Hematopoietic multipotent progenitor cell treated with erythropoietin and hydrocortisone succinate and interleukin-3 and kit ligand, for 4 days (in vitro differentiated cells): ENCODE measurements at regions not wholly inside any gene's neighbourhood (a gene's known extent, or its start where the extent isn't known, plus 50 kb on each side); places are given as distances from the start of the nearest gene placed in this dataset.
"Not testable (repeated sequence)": the region's sequence is repeated elsewhere in the genome, so short reads cannot be mapped to it uniquely, and the experiment has no call there.

Experiments used
- DNase-seq: peaks from one replicate; pipeline ENCODE4 v3.0.0-alpha.2; 2015

DNA sequence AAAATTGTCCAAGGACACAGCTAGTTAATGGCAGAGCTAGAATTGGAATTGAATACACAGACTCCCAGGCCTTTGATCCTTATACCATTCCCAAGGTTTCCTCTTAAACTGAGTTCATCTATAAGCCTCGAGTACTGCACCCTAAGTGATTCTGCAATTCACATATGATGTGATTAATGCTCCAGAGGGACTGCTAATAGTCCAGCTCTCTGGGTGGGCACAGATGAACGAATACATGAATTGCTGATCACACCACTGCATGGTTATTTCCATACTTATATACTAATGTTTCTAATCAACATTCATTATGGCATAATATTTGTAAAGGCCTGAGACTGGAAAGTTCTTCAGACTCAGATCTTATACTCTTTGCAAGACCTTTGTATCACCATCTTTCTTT, 101.8 kb downstream of the NUFIP1 start:
- DNase-seq = no peak

DNA sequence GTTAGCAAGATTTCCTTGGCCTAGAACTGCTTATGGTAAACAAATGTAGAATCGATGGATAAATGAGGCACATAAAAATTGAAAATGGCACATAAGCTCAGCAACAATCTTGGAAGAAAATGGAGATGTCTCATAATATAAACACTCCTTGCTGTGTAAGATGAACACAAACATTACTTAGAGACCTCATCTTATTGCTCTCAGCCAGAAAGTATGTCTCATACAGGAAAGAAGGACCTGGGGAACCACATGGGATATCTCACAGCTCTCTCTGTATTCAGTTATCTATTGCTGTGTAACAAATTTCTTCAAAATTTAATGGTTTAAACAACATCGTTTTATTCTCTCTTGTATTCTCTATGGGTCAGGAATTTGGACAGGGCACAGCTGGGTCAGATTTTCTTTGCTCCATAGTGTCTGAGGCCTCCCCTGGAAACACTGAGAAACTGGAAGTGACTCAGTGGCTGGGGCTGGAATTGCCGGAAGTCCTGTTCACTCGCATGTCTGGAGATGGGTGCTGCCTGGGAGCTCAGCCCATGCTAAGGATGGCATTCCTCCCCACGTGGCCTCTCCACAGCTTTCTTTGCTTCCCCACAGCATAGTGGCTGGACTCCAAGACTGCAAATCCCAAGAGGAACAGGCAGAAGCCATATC, 105.1 kb downstream of the NUFIP1 start:
- no peak for DNase-seq

DNA sequence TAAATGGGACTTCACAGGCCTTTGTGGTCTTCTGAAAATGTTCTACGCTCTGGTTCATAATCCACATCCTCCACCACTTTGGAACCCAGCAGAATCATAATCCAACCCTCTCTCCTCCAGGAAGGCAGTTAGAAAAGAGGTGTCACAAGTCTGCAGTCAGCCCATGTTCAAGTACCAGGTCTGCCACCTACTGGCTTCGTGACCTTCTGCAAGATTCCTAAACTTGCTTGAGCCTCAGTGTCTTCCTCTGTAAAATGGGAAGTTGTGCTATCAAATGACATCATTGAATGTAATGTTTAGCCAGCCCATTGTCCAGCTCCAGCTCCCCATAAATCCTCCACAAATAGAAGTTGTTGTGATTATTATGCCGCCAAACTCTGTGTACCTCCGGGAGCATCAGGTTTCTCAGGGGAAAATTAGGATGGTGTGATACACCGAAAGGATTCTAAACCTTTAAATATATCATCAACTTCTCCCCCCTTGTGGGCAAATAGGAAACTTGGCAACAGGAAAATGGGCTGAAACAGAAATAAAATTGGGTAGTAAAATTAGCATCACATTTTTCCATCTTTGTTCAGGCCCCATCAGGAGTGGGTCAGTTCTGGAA, 109.7 kb downstream of the NUFIP1 start:
- DNase-seq = peak; percentile 69

DNA sequence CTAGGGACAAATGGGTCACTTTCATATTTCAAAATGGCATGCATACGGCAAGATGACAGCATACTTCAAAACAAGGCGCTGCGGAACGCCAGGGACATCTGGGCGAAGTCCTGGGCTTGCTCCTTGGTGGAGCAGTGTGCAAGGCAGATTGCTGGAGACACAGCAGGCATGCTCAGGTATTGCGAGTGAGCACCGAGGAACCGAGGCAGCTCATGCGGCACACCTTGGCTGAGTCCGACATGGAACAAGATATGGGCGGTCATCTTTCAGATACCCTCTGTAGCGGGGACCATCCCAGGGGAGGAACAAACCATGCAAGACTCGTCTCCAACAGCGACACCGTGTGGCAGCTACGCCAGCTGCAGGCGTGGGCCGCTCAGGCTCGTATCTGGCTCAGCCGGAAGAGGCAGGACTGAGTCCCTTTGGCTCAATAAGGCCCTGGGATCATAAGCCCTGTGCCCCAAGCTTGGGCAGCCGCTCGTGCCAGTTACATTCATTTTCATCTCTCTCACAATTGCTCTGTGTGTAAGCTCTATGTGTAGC, 112.4 kb downstream of the NUFIP1 start:
- peak; percentile 15 for DNase-seq

DNA sequence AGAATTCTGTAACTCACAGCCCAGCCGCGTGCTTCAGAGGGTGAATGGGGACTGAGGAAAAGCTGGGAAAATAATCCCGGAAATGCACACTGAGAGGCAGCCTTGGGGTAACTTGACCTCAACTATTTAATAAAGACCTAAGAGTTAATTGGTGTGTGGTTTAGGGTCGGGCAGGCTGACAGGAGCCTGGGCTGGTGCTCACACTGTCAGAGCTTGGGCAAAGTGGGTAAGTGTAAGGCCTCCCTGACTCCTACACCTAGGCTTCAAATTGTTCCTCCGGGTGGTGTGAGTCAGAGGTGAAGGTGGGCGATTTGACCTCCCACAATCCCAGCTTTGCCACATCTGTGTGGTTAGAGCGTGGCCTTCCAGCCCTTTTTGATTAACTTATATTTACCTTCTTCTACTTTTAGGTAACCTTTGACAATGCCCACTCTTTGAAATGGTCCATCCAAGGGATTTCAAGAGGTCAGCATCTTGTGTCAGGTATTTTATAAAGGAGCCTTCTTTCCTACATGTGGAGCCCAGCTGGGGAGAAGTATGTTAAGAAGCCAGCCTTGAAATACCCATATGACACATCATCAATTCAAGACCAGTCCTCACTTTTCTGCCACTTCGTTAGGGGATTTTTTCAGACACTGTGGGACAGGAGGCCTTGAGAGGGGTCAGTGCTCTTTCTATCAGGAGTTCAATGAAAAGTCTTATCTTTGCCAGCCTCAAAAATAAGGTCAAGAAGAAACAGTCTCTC, 114.2 kb downstream of the NUFIP1 start:
- DNase-seq = no peak

DNA sequence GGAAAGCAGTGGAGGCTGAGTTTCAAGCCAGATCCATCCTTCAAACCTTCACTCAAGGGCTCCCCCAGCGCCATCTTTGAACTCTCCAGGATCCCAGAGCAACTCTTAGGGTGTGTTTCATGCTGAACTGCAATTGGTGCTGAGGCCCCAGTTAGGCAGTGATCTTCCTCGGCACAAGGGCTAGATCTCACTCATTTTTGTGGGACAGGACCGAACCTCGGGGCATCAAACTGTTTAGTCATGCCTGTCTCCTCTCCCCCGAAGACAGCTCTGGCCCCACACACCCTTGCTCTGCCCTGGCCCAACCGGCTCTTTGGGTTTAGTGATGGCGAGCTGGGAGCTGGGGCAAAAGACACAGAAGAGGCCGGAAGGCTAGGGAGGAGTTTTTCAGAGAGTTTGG, 115.1 kb downstream of the NUFIP1 start:
- DNase-seq = no peak

DNA sequence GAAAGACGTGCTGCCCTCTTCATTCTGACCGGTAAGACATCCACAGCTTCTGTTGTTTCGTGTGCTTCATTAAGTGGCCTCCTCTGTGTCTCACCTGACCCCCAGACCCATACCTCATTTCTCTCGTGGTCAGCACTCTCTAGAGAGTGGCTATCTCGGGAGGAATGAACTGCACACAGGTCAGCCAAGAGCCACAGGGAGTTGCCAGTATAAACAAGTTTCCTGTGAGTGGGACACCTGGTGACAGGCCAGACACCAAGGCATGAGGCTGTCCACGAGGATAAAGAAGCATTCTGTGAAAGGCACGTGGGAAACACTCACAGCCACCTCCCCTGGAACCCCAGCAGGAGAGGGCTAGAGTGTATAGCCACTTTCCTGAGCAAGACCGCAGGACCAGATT, 115.8 kb downstream of the NUFIP1 start:
- DNase-seq = no peak

DNA sequence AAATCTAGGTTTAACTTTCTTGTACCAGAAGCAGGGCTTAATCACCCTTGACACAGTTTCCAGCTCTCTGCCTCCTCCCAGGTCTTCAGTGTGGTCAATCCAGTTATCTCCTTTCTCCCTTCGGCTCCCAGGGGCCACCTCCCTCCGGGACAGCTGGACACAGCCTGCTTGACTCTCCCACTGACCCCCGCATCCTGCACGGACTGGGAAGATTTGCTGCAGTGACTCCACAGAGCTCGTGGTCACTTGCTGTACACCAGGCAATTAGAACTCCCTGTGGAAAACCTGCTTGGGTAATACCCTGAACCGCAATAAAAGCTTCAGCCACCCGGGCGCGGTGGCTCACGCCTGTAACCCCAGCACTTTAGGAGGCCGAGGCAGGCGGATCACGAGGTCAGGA, 116.5 kb downstream of the NUFIP1 start:
- no peak for DNase-seq

DNA sequence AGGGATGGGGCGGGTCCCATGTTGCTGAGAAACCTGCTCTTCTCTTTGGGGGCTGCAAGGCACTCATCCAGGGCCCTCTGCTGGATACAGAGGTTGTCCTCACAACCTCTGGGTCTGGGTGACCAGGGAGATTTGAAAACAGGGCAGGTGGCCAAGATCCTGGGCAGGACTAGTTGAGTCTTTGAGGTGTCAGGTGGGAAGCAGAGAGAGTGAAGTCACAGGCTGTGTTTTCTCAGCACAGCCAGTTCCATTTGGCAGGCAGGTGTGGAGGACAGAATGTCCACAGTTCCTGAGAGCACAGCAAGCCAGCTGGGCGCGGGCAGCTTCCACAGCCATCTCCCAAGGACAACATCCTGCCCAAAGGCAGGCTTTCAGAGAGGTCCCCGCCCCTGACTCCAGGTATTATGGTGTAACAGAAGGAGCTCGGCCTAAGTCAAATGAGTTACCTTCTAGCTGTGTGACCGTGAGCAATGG, 118.8 kb downstream of the NUFIP1 start:
- peak; percentile 11 for DNase-seq

DNA sequence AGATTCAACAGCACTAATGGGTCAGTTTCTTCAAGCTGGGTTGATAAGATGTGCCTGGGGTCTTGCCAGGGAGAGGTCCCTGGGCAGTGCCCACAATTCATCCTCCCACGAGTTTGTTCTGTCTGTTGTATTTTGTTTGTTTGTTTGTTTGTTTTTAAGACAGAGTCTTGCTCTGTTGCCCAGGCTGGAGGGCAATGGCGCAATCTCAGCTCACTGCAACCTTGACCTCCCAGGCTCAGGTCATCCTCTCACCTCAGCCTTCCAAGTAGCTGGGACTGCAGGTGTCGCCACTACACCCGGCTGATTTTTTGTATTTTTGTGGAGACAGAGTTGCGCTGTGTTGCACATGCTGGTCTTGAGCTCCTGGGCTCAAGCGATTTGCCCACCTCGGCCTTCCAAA, 120.1 kb downstream of the NUFIP1 start:
- DNase-seq = no peak

DNA sequence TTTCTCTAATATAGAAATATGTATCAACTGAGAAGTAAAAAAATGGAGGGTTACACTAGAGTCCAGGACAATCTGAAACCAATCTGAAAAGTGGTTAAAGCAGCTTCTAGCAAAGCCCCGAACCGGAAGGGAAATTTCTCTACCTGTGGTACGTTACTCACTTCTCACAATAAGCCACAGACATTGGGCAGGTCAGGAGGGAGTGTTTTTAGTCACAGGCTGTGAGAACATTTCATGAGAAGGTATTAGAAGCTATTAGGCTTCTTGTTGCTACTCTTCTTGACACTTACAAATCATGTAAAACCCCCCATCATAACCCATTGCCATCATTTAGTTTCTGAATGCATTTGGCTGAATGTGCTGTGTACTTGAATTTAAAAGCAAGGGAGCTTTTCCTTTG, 120.9 kb downstream of the NUFIP1 start:
- no peak for DNase-seq

DNA sequence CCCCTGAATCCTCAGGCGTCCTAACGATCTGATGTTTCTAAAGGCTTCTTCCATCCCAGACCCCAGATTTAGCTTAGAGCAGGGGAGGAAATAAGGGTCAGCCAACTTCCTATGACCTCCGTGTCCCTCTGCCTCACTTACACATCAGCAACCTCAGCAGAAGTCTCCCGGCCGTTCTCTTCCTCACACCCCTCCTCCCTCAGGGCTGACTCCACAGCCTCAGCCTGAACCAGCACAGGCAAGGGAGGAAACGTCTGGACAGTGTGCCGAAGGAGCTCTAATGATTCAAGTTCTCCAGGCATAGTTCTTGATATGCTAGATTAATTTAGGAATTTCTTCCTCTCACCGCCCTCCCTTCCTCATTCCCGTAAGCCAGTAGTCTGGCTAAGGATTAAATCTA, 121.4 kb downstream of the NUFIP1 start:
- no peak for DNase-seq

DNA sequence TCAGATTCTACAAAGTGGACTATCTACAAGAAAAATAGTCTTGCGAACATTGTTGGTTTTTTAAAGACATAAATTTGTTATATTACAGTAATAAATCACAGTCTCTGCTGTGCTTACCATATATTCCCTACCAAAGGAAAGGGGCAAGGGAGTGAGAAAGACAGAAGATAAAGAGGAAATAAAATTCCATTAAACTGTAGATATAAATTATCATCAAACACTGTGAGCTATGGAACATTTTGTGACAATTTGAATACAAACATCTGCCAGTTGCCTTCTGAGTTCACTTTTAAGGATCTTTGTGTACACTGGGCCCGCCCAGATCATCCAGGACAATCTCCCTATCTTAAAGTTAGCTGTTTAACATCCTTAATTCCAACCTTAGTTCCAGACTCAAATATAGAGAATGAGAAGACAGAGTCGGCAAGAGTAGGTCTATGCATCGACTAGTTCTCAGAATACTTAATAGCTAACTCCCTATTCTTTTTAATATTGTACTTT, 122.8 kb downstream of the NUFIP1 start:
- DNase-seq = no peak

DNA sequence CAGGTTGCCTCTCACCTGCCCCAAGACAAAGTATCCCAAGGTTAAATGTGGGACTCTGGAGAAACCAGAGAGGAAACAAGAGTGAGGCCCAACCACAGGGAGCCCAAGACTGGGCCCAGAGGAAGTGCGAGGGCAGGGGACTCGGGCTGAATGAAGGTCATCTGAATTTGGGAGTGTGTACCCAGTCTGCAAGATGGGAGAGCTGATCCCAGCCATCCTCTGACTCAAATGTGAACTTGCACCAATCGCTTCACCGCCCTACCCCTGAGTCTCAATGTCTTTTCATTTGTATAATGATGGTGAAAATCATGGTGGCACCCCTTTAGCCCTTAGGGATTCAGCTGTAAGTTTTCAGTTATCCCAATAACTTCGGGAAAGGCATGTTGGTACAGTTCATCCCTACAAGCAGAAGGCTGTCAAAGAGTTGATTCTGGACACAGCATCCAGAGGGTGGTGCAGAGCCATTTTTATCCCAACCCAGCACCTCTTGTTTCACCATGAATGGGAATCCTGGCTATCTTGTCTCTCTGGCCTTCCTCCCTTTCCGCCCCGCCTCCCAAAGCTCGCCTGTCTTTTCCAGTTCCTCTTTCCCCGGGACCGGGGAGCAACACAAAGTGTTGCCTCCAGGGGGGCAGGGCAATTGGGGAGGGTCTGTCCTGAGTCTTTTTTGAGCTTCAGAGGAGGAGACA, 123.4 kb downstream of the NUFIP1 start:
- DNase-seq = no peak

DNA sequence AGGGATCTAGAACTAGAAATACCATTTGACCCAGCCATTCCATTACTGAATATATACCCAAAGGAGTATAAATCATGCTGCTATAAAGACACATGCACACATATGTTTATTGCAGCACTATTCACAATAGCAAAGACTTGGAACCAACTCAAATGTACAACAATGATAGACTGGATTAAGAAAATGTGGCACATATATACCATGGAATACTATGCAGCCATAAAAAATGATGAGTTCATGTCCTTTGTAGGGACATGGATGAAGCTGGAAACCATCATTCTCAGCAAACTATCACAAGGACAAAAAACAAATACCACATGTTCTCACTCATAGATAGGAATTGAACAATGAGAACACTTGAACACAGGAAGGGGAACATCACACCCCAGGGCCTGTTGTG, 125.6 kb downstream of the NUFIP1 start:
- not testable (repeated sequence) for DNase-seq

DNA sequence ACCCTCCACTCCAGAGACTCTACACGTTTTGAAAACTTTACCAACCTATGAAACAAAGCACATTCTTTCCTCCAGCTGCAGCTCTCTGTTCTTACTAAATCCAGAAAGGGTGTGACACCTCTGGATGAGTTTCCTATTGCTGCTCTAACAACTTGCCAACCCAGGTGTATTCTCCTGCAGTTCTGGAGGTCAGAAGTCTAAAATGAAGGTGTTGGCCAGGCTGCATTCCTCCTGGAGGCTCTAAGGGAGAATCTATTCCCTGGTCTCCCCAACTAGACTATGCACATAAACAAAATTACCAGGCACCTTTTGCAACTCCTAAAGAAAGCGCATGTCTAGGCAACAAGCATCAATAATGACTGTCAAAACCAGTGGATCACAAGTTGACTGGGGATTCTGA, 128.8 kb downstream of the NUFIP1 start:
- DNase-seq = no peak

DNA sequence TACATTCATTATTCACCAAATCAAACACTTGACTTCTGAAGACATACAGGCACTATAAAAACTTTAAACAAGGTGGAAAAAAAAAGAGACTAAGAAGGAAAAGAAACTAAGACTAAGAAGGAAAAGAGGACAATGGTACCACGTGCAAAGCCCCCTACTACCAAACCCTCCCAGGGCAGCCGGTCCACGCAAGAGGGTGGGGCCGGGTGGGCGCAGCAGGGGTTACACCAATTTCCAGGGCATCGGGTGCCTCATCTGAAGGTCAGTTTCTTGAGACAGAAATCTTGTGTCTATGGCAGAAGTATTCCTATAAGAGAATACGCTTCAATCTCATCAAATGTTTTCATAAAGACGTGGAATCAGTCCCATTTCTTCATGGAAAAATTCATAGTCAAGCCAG, 131.5 kb downstream of the NUFIP1 start:
- no peak for DNase-seq

DNA sequence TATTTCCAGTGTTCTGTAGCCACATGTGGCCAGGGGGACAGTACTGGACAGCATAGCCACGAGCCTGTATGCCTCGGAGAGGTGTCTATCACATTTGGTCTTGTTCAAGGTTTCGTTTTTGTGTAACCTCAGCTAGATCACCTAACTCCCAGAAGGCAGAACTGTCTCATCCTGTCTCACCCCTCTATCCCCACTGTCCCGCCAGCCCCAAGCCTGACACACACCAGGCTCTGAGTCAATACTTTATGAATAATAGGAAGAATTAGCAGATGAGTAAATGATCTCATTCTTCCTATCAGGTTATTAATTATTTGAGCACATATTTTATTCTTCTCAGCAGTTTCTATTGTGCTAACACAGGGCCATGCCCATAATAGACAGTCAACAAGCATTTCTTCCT, 132.2 kb downstream of the NUFIP1 start:
- DNase-seq = no peak

DNA sequence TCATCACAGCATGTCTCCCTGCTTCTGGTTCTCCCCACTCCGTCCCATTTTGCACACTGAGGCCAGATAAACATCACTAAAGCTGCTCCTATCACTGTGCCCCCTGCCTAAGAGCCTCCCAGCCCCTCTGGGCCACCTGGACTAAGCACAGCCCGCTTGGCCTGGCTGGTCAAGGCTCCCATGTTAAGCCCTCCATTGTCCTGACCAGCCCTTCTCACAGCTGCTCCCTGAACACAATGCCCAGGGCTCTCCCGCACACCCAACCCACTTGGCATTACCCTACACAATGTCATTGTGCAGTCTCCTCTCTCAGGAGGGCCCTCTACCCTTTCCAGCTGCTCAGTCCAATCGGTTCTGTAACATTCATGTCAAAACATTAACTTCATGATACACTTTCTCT, 133.4 kb downstream of the NUFIP1 start:
- DNase-seq = no peak

DNA sequence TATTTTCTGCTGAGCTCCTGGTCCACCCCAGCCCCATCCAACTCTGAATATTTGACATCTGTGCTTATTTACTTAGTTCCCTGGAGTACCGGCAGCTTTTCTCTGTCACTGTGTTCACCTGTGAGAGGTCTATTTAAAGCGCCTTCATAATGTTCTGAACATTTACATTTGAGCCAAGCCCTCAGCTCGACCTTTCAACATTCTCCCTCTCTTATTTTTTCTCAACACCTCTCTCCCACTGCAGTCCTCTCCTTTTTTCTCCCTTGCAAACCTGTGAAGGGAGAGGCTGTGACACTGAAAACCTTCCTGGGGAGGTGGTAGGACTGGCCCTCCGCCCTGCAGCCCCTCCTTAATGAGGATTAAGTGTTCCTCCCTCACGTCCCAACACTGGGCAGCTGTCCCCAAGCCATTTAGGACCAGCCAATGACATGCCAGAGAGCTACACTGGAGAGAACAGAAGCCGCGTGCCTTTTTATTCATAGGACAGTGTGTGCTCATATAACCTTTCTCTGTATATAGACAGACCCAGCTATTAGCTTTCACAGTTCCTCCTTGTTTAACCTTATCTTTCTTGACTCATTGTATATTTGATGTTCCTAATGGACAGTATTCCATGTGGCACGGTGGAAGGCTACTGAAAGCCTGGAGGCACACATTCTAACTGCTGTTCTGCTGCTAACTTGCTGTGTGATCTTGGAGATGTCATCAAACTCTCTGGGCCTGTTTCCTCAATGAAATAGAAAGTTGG, 134.8 kb downstream of the NUFIP1 start:
- no peak for DNase-seq

DNA sequence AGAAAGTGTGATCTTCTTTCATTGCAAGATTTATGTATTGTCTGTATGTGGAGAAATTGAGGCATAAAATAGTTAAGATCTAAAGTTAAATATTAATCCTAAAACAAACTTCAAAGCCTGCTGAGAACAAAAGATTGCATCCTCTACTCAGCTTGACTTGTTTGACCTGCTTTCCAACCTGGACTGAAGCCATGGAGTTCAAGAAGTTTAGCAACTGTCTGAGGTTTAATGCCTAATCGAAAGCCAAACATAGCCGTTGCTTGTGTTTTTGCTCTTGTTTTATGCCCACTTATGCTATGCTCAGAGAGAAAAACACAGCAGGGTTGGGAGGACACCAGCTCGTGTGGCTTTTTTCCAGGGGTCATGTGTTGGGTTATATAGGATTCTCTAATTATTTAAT, 135.6 kb downstream of the NUFIP1 start:
- no peak for DNase-seq

DNA sequence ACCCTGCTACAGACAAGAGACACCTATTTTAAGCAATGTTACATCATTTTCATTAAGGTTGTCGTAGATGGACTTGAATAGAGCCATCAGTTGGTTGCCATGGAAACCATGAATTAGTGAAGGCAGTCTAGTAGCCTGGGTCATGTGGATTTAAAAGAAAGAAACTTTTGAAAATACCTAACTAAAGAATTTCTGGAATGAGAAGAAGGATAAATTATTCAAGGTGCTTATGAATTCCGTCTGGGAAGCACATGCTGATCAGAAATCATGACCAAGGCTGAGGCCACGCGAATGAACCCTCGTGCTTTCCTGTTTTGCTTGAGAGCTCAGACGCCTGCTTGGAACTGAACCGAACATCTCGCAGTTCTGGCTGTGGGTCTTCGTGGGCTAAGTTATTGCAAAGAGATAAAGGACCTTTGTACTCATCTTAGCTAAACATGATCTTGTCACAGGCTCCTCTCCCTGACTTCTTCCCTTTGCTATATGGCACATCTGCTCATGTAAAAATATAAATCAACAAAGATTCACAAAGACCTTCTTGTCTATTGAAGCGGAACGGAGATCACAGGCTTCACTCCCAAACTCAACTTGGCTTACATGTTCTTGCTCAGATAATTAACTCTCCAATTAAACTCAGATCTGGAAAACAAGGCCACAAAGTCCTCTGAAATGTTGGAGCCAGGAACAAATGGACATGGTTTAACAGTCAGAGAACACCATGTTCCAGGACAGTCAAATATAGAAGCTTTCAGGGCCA, 140.2 kb downstream of the NUFIP1 start:
- no peak for DNase-seq
